Ishikawa (cell line): ENCODE measurements at regions not wholly inside any gene's neighbourhood (a gene's known extent, or its start where the extent isn't known, plus 50 kb on each side); places are given as distances from the start of the nearest gene placed in this dataset.

Experiments
- CEBPB ChIP-seq: IDR thresholded peaks from 2 replicates; pipeline ENCODE4 v1.6.1; 2012
- CREB1 ChIP-seq: IDR thresholded peaks from 2 replicates; pipeline ENCODE4 v1.6.1; 2012; ENCODE audit warnings: low read depth
- EP300 ChIP-seq: IDR thresholded peaks from 2 replicates; pipeline ENCODE4 v1.6.1; 2012; ENCODE audit warnings: borderline replicate concordance
- NFIC ChIP-seq: IDR thresholded peaks from 2 replicates; pipeline ENCODE4 v1.6.1; 2012
- RAD21 ChIP-seq: IDR thresholded peaks from 2 replicates; pipeline ENCODE4 v1.6.1; 2012; ENCODE audit warnings: low read depth
- TAF1 ChIP-seq: IDR thresholded peaks from 2 replicates; pipeline ENCODE4 v1.6.1; 2012; ENCODE audit warnings: low read depth, mild to moderate bottlenecking
- TCF12 ChIP-seq: IDR thresholded peaks from 2 replicates; pipeline ENCODE4 v1.6.1; 2012; ENCODE audit warnings: low read depth
- USF1 ChIP-seq: IDR thresholded peaks from 2 replicates; pipeline ENCODE4 v1.6.1; 2012
- YY1 ChIP-seq: IDR thresholded peaks from 2 replicates; pipeline ENCODE4 v1.6.1; 2012; ENCODE audit warnings: low read depth
- TF ChIP-seq, protein P1 (sequence below): IDR thresholded peaks from 2 replicates; pipeline ENCODE4 v1.6.1; 2012; ENCODE audit warnings: low read depth, mild to moderate bottlenecking

- TF ChIP-seq TCF12 (no peak), CREB1 (no peak), USF1 (no peak), TAF1 (no peak), RAD21 (no peak), CEBPB (no peak), YY1 (no peak), NFIC (no peak), EP300 (no peak)
- TF ChIP-seq, protein P1, sequence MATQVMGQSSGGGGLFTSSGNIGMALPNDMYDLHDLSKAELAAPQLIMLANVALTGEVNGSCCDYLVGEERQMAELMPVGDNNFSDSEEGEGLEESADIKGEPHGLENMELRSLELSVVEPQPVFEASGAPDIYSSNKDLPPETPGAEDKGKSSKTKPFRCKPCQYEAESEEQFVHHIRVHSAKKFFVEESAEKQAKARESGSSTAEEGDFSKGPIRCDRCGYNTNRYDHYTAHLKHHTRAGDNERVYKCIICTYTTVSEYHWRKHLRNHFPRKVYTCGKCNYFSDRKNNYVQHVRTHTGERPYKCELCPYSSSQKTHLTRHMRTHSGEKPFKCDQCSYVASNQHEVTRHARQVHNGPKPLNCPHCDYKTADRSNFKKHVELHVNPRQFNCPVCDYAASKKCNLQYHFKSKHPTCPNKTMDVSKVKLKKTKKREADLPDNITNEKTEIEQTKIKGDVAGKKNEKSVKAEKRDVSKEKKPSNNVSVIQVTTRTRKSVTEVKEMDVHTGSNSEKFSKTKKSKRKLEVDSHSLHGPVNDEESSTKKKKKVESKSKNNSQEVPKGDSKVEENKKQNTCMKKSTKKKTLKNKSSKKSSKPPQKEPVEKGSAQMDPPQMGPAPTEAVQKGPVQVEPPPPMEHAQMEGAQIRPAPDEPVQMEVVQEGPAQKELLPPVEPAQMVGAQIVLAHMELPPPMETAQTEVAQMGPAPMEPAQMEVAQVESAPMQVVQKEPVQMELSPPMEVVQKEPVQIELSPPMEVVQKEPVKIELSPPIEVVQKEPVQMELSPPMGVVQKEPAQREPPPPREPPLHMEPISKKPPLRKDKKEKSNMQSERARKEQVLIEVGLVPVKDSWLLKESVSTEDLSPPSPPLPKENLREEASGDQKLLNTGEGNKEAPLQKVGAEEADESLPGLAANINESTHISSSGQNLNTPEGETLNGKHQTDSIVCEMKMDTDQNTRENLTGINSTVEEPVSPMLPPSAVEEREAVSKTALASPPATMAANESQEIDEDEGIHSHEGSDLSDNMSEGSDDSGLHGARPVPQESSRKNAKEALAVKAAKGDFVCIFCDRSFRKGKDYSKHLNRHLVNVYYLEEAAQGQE, result no peak
These were observed 563.1 kb upstream of the FAM98A start for GRCh38 chr2:34162231-34162630.
